ENCODE measurements at regions not wholly inside any gene's neighbourhood (a gene's known extent, or its start where the extent isn't known, plus 50 kb on each side); places are given as distances from the start of the nearest gene placed in this dataset.
A peak's percentile ranks its signal among the peaks of the same experiment; 100 is the strongest.

GRCh38 chr1:55725378-55725777 lies 510.2 kb upstream of the USP24 start:
- no peak for DNase-seq

GRCh38 chr1:55724551-55725325 lies 509.6 kb upstream of the USP24 start:
- DNase-seq: no peak

- no peak for DNase-seq
Observed at GRCh38 chr1:55723001-55723400, 507.8 kb upstream of the USP24 start.

GRCh38 chr1:55720261-55720660 lies 505.1 kb upstream of the USP24 start:
- DNase-seq: peak; percentile 90

GRCh38 chr1:55718758-55719671 lies 503.9 kb upstream of the USP24 start:
- peak; percentile 98 for DNase-seq

- no peak for DNase-seq
Observed at GRCh38 chr1:55717111-55717510, 501.9 kb upstream of the USP24 start.

- DNase-seq: no peak
Observed at GRCh38 chr1:55716610-55717009, 501.4 kb upstream of the USP24 start.

GRCh38 chr1:55716151-55716550 lies 501.0 kb upstream of the USP24 start:
- DNase-seq: no peak

GRCh38 chr1:55714230-55714629 lies 499.1 kb upstream of the USP24 start:
- no peak for DNase-seq

- DNase-seq: no peak
Observed at GRCh38 chr1:55713516-55713915, 498.4 kb upstream of the USP24 start.

- DNase-seq: no peak
Observed at GRCh38 chr1:55712148-55712547, 497.0 kb upstream of the USP24 start.

- no peak for DNase-seq
Observed at GRCh38 chr1:55708781-55709180, 493.6 kb upstream of the USP24 start.

- DNase-seq: no peak
Observed at GRCh38 chr1:55707846-55708245, 492.7 kb upstream of the USP24 start.

- DNase-seq: peak; percentile 92
Observed at GRCh38 chr1:55707196-55707595, 492.0 kb upstream of the USP24 start.

- DNase-seq: no peak
Observed at GRCh38 chr1:55706397-55706796, 491.2 kb upstream of the USP24 start.

GRCh38 chr1:55703726-55704363 lies 488.7 kb upstream of the USP24 start:
- DNase-seq: peak; percentile 93

- DNase-seq: peak; percentile 41
Observed at GRCh38 chr1:55702064-55702463, 486.9 kb upstream of the USP24 start.

GRCh38 chr1:55700359-55701130 lies 485.4 kb upstream of the USP24 start:
- DNase-seq: peak; percentile 78

GRCh38 chr1:55699228-55699627 lies 484.1 kb upstream of the USP24 start:
- no peak for DNase-seq

- DNase-seq: no peak
Observed at GRCh38 chr1:55697997-55698535, 482.9 kb upstream of the USP24 start.

GRCh38 chr1:55696891-55697290 lies 481.7 kb upstream of the USP24 start:
- no peak for DNase-seq

GRCh38 chr1:55696181-55696754 lies 481.1 kb upstream of the USP24 start:
- peak; percentile 52 for DNase-seq

All from NCI-H446 treated with DMSO at 0.1 percent for 48 hours (cell line).